HL-60 (cell line): ENCODE measurements at regions not wholly inside any gene's neighbourhood (a gene's known extent, or its start where the extent isn't known, plus 50 kb on each side); places are given as distances from the start of the nearest gene placed in this dataset.

ENCODE experiments used
- DNase-seq, 2 experiments: peaks; one replicate each; pipeline ENCODE4 v3.0.0-alpha.2; 2010 to 2020; ENCODE audit warnings: low read depth in 1 of 2, low spot score in 1 of 2
- H3K27ac ChIP-seq: fragments of 250-450 bp; sonication (Bioruptor Pico); replicated peaks from 2 replicates; pipeline ENCODE4 v1.5.1; 2020; ENCODE audit warnings: mild to moderate bottlenecking, moderate library complexity
- H3K27me3 ChIP-seq: fragments of 250-450 bp; sonication (Bioruptor Pico); 2 replicates; pipeline ENCODE4 v1.5.1; 2021; ENCODE audit warnings: mild to moderate bottlenecking, moderate library complexity; ENCODE audit not compliant: insufficient read depth, poor library complexity, severe bottlenecking
- H3K4me3 ChIP-seq: replicated peaks from 2 replicates; pipeline ENCODE4 v1.5.1; 2011; ENCODE audit warnings: mild to moderate bottlenecking, control low read depth, low read length; ENCODE audit not compliant: insufficient read depth
- CTCF ChIP-seq: IDR thresholded peaks from one replicate; pipeline ENCODE4 v1.5.1; 2011; ENCODE audit warnings: low read length, control low read depth, inconsistent platforms; ENCODE audit not compliant: insufficient read depth
- GABPA ChIP-seq: IDR thresholded peaks from 2 replicates; pipeline ENCODE4 v1.6.1; 2012; ENCODE audit warnings: low read depth
- POLR2AphosphoS5 ChIP-seq: IDR thresholded peaks from 2 replicates; pipeline ENCODE4 v1.6.1; 2012; ENCODE audit warnings: low read depth
- REST ChIP-seq: IDR thresholded peaks from 2 replicates; pipeline ENCODE4 v1.6.1; 2012; ENCODE audit warnings: low read depth; ENCODE audit not compliant: insufficient replicate concordance
- SPI1 ChIP-seq: IDR thresholded peaks from 2 replicates; pipeline ENCODE4 v1.6.1; 2012; ENCODE audit warnings: low read depth, mild to moderate bottlenecking, borderline replicate concordance

- Histone ChIP-seq H3K4me3 (no peak overlapping the region), H3K27me3 (no peaks in the 10 kb centered on the region), H3K27ac (no peak overlapping the region)
- no peak for DNase-seq
- TF ChIP-seq REST (no peak), SPI1 (no peak), GABPA (no peak), POLR2AphosphoS5 (no peak), CTCF (no peak)
These were observed 151.1 kb downstream of the DKK1 start for GRCh38 chr10:52465202-52465601.

GRCh38 chr10:52466464-52466863 lies 152.4 kb downstream of the DKK1 start:
- no peak for DNase-seq
- Histone ChIP-seq H3K4me3 (no peak overlapping the region), H3K27me3 (no peaks in the 10 kb centered on the region), H3K27ac (no peak overlapping the region)
- TF ChIP-seq POLR2AphosphoS5 (no peak), REST (no peak)

GRCh38 chr10:52469970-52470705 lies 156.1 kb downstream of the DKK1 start:
- H3K4me3 ChIP-seq: no peak overlapping the region
- no peak overlapping the region for H3K27ac ChIP-seq
- H3K27me3 ChIP-seq: no peaks in the 10 kb centered on the region
- no peak for TF ChIP-seq REST
- TF ChIP-seq CTCF: no peak
- TF ChIP-seq GABPA: no peak
- no peak for TF ChIP-seq SPI1
- TF ChIP-seq POLR2AphosphoS5: no peak
- no peak for DNase-seq
